Endothelial cell of hepatic sinusoid (primary cell): ENCODE measurements at regions not wholly inside any gene's neighbourhood (a gene's known extent, or its start where the extent isn't known, plus 50 kb on each side); places are given as distances from the start of the nearest gene placed in this dataset.

ENCODE experiments used
- in situ Hi-C: cut with HindIII; loops from 2 replicates; pipeline ENCODE4 v1.10.0; 2017; ENCODE audit warnings: low sequenced_read_pairs

DNA sequence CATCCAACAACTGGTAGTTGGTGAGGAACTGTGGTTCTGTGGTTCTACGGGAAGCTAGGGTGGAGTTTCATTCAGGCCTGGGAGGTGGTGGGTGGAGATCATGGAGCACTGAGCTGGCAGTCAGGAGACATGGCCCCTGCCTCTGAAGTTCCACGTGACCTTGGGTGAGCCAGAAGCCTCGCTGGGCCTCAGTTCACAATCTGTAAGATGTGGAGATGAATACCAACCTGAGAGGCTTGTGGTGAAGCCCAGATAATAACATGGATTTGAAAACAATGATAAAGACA is 177.9 kb downstream of the MACROH2A1 start:
- in situ Hi-C loops: loop anchor here (25.0 kb wide), 1 partner anchor 1059 kb away; no protein-coding TSS in a partner anchor

DNA sequence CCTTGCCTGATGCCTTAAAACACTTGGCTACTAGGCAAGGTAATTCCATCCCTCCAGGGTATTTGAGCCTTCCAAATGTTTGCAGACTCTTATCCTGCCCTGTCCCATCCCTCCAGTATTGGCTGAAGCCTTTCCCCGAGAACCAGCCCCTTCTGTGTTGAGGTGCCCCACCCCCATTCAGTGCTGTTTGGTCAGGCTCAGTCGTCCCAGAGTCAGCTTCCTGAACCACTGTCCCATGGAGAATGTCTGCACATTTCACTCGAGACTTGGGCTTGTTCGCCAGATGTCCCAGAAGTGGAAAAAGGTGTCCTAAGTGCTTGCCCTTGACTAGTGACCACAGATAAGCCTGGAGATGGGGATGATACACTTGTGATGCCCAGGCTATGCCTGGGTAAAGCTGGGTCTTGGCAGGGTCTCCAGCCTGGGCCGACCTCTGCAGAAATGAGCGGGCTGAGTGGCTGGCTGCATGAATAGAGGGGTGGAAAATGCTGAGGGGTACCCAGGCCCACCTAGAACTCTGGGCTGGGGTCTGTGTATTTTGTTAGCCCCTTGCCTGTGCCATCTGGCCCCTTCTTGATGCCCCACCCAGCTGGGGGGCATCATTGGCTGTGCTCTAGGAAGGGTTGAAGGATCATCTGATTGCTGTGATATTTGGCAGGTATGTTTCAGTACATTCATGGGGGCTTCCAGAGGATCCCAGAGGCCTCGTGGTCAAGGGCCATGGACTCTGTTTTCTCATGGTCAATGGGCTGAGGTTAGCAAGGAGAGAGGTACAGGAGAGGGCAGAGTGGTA is 178.4 kb downstream of the MACROH2A1 start:
- in situ Hi-C loops: loop anchor here (25.0 kb wide), 1 partner anchor 1058 kb away; no protein-coding TSS in a partner anchor

DNA sequence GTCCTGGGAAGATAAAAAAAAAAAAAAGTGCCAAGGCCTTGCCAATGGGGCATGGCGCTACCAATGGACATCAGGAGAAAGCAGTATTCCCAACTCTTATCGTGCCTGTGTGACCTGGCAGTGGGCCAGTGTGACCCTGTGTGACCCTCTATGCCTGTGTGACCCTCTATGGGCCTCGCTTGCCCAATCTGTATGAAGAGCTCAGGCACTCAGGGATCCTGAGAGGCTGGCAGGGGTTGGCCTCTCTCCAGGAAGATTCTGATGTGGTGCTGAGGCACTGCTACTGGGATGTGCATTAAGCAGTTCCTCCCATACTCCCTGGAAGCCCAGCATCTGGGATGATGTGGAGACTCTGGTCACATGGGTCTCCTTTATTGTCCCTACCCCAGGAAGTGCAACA is 179.2 kb downstream of the MACROH2A1 start:
- in situ Hi-C loops: loop anchor here (25.0 kb wide), 1 partner anchor 1058 kb away; no protein-coding TSS in a partner anchor

DNA sequence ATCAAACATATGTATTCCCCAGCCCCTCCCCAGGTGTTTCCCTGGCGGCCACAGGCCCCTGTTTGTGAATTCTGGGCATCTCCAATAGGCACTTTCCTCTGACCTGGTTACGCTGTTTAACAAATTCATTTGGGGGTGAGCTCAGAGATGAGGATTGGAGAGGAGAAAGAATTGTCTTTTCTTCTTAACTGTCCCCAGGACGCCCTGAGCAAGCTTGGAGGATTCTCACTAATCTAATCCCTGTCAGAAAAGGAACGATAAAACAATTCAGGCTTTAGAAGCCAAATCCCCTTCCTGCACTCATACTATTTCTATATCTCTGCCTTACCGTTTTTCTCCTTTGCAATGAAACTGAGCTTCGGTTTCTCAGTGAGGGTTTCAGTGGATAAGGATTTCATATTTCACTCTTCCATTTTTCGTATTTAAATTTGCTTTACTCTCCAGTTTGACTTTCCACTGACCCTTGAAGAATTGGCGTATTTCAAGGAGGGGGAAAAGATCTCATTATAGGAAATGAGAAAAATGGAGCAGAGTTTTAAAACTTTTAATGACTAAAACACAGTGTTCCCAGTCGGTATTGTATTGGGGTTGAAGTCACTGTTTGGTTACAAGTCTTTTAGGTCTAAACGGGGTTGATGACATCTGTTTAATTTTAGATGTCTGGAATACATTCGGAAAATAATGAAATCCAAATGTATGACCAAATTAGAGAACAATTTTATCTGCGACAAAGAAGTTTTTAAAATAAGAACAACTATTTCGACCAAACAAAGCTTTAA is 180.1 kb downstream of the MACROH2A1 start:
- in situ Hi-C loops: loop anchor here (25.0 kb wide), 1 partner anchor 1057 kb away; no protein-coding TSS in a partner anchor

DNA sequence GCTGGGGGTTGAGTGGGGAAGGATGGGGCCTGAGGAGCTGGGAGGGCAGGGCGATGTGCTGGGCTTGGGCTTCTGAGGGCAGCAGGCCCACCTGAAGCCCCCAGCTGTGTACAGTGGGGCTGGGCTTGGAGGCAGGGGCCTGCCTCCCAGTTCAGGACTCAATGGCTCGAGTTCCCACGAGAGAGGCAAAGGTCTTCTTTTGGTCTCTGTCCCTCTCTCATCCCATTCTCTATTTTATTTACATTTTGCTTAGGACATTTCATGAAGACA is 180.6 kb downstream of the MACROH2A1 start:
- in situ Hi-C loops: loop anchor here (25.0 kb wide), 1 partner anchor 1056 kb away; no protein-coding TSS in a partner anchor

DNA sequence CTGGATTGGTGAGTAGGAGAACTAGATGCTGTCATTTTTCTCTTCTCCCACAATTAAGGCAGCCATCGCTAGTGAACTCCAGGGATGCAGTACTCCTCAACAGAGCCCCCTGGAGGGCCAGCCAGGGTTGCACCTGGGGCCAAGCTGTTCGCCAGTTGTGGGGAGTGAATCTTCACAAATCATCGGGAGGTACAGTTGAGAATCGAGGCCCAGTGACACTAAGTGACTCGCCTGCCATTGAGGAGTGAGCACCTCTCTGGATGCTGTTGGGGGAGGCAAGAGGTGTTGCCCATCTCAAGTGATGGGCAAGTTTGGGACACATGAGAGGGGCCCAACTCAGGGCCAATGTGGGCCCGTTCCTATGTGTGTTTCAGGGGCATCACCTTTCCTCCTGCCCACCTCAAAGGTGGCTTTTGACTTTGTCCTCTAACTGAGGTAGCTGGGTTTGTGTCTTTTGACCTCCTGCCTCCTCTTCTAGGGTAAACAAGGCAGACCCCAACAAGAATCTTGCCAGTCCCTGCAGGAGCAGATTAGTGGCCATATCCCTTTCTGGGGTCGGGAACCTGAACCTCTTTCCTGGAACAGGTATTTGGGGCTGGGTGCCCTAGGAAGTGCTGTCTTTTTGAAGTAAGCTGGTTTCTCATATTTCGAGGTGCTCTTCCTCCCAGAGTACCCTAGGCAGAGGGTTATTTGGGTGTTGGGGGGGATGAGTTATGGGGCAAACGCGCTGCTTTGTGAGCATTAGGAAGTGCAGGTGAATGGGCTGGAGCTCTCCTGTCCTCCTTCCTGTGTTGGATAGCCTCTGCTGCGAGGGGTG is 181.2 kb downstream of the MACROH2A1 start:
- in situ Hi-C loops: loop anchor here (25.0 kb wide), 1 partner anchor 1056 kb away; no protein-coding TSS in a partner anchor

DNA sequence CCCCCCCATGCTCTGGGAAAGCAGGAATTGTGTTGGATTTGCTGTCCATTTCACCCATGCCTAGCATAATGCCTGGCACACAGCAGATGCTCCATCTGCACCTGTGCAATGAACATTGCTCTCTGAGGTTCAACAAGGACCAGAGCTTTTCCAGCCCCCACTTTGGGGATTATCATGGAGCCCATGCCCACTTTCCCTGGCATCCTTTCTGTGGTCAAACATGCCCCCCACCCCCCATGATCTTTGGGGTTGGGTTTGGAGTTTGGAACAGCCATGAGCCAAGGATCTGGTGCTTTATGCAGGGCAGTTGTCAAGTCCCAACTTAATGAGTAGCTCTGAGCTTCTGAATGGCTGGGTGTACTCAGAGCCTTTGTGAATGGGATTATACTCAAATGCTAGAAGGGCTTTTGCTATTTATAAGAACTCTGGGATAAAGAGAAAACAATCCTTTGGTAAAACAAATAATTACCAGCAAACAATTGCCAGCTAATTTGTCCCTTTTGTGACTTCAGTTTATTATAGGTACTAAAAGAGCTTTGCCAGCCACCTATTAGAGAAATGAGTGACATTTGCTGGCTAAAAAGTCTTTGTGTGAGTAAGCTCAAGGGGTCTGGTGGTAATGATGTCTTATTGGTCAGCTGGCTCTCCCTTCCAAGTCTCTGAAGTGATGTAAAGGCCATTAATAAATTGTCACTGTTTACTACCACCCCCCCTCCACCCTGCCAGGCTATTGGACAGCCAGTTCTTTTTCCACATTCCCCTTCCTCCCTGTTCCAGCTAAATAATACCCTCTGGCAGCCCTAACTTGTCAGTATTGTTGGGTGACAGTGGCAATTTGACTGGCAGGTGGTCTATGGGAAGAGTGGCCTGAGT is 182.3 kb downstream of the MACROH2A1 start:
- in situ Hi-C loops: loop anchor here (25.0 kb wide), 1 partner anchor 1054 kb away; no protein-coding TSS in a partner anchor

DNA sequence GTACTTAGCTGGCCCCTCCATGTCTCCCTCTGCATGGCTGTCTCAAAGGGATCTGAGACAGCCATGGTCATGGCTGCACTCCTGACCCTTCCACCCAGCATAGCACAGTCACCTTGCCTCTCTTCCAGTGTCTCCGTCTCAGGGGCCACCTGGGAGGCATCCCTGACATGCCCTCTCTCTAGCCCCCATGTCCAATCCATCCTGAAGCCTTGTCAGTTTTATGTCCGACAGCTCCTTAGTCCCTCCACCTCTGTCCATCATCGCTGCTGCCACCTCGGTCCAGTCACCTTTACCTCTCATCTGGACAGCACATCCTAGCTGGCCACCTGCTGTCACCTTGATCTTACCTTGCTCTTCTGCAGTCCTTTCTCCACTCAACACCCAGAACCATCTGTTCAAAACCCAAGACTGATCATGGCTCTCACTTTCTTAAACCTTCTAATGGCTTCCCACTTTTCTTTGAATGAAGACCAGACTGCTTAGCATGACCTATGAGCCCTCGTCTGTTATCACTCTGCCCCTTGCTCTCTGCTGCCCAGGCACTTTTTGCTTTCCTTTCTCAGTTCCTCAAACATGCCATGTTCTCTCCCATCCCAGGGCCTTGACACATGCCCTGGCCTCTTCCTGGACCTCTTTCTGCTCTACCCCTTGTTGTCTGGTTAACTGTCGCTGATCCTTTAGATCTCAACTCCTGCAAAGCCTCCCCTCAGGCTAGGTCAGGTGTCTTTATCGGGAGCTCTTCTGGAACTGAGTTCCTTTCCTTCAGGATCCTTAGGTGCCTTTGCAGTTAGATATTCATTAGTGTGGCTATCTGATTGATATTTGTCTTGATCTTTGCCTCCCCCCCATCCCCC is 181.8 kb upstream of the PITX1 start:
- in situ Hi-C loops: loop anchor here (25.0 kb wide), 1 partner anchor 1054 kb away; no protein-coding TSS in a partner anchor

DNA sequence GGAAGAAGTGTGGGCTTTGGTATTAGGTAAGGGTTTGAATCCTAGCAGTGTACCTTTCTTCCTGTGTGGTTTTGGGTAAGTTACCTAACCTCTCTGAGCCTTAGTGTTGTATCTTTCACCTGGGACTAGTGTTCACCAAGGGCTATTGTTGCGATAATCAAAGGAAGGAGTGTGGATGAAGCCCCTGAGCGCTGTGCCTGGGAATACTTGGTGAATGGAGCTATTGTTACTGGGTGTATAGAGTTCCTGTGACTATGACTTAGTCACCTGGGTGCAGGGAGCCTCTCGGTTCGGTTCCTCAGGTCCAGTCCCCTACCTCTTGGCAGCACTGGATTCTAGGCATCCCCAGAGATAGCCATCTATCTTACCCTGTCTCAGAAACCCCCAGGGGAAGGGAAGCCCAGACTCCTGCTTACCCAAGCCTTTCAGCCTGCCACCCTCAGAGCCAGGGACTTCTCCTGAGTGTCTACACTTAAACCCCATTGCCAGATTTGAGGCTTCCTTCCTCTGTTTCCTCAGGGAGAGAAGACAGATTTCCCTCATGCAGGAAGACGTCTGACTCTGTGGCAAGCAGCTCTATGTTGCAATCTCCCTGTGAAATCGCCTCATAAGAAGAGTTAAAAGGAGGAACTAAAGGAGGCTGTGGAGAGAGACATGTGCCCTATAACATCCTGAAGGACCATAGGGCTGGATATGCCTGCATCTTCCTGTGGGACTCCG is 181.0 kb upstream of the PITX1 start:
- in situ Hi-C loops: loop anchor here (25.0 kb wide), 1 partner anchor 1053 kb away; no protein-coding TSS in a partner anchor

DNA sequence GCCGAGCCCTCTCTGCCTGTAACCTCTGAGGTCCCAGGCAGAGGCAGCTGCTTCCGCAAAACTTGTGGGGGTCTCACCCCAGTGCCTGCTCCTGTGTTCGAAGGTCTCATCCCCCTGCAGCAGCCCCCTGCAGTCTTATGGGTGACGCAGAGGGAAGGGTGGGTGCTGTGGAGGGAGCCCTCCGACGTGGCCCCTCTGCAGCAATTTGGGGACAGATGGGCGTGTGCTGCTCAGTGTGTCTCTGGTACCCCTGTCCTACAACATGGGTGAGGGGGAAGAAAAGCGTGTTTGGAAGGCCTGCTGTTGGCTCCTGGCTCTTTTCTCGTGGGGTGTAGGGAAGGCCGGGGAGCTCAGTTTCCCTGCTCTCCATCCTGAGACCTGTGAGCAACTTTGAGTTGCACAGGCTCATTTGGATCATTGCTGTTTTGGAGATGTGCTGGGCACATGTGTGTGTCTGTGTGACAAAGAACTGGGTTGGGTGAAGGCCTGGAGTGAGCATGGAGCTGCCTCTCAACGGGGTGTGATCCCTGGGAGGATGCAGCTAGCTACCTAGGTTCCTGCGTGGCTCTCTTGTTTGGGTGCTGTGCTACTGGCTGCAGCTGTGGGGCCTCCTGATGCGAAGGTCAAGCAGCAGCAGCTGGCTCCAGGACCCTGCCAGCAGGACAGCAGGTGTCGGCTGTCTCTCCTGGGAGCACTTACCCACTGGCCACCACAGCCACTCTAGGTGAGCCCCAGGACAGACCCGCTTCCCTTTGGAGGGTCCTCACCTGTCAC is 179.6 kb upstream of the PITX1 start:
- in situ Hi-C loops: loop anchor here (25.0 kb wide), 1 partner anchor 1051 kb away; no protein-coding TSS in a partner anchor

DNA sequence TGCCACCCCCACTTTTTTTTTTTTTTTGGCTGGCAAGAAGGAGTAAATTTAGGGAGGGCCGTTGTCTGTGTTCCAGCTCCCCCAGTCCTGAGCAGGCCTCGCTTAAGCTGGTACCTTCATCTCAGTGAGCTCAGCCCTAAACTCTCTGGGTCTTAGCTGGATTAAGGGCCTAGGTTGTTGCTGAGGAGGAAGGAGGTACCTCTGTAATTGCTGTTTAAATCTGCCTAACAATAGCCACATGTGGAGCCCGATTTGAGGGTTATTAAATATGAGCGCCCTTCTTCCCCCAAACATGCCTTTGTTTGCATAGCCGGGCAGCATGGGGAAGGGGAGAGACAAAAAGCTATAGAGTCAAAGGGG is 179.0 kb upstream of the PITX1 start:
- in situ Hi-C loops: loop anchor here (25.0 kb wide), 1 partner anchor 1051 kb away; no protein-coding TSS in a partner anchor

DNA sequence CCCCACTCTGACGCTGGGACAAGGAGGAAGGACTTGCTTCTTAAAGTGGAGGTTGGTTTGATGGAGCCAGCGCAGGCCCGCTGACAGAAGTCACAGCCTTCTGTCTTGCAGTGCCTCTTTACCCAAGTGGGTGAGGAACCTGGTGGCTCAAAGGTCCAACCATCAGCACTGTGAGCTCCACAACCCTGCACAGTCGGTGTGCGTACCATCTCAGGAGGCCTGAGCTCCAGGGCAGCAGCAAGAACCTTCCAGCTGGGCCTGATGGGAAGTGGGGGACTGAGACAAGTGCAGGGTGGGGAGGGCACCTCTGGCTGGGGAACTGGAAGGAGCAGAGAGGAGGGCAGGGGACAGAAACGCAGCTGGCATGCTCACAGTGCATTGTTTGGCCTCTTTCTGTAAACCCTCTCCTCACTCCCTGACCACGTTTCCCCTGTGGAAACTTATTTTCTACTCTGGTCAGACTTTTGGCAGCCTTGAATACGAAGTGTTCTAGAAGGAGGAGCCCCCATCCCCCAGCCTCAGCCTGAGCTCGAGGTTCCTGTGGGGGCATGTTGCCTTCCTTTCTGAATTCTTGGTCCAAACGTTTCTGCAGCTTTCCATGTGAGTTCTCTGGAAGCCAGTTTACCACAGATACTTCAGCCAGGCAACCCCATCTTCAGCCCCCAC is 178.5 kb upstream of the PITX1 start:
- in situ Hi-C loops: loop anchor here (25.0 kb wide), 1 partner anchor 1050 kb away; no protein-coding TSS in a partner anchor

DNA sequence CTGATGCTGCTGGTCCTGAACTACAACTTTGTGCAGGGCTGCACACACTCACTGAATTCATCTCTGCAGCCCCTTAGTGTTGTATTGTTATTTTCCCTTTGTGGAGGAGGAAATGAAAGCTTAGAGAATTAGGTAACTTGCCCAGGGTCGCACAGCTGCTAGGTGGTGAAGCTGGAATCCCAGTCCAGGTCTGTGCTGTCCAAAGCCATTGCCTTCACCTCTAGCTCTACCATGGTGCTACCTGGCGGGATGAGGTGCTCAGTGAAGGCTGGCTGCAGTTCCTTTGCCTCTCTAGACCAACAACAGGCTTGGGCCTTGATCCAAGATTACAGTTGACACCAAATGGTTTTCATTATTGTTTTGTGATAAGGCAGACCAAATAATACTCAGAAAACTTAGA is 177.8 kb upstream of the PITX1 start:
- in situ Hi-C loops: loop anchor here (25.0 kb wide), 1 partner anchor 1049 kb away; no protein-coding TSS in a partner anchor

DNA sequence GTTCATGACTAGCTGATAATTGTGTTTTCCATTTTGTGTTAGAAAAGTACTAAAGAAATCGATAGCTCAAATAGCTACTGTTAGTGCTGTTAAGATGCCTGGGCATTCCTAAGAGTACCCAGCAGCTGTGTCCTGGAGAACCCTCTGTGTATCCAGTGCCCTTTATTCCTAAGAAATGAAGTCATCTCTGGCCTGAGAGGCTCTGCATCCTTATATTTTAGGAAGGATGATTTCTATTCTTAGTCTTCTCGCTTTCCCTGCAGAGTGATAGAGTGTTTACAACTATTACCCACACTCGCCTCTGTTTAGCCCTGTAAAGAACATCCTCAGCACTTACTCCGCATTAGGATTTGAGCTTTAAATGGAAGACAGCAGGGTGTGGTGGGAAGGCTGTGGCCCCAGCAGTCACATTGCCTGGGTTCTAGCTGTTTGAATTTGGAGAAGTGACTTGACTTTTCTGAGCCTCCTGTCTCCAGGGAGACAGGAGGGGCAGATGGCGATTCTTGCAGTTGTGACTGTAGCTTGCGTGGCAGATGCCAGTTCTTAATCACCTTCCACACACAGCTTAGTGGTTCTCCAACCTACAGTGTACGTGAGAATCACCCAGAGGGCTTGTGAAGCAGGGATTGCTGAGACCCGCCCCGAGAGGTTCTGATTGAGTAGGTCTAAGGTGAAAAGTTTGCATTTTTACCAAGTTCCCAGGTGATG is 177.2 kb upstream of the PITX1 start:
- in situ Hi-C loops: loop anchor here (25.0 kb wide), 1 partner anchor 1049 kb away; no protein-coding TSS in a partner anchor

DNA sequence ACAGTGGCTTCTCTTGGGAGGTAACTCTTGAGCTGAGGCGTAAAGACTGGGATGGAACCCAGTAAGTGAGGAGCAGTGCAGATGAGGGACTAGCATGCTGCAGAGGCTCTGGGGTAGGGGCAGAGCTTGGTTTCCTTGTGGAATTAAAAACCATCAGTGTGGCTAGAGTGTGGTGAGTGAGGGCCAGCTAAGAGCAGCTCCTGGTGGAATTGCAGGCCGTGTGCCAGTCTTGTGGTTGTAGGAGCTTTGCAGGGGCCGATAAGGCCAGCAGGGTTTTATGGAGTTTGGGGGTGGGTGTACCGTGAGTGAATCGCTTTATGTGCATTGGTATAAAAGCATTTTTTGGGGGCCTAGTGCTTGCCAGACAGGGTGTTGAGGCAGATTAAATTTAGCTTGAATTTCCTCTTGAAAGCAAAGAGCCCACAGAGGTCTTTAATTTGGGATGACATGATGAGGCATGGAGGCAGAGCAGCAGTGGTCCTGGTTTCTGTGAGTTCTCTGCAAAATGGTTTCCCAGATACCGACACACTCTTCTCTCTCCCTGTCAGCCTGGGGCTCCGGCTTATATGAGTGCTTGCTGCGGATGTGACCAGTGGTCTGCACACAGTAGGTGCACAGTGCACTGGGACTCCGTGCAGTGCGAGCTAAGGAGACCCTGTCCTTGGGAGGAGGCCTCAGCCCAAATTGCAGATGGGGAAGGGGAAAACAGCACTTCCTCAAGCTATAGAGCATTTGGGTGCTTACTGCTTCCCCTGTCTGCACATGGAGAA is 176.4 kb upstream of the PITX1 start:
- in situ Hi-C loops: loop anchor here (25.0 kb wide), 1 partner anchor 1048 kb away; no protein-coding TSS in a partner anchor
